DND-41 (cell line): ENCODE measurements at regions not wholly inside any gene's neighbourhood (a gene's known extent, or its start where the extent isn't known, plus 50 kb on each side); places are given as distances from the start of the nearest gene placed in this dataset.

Source experiments
- CTCF ChIP-seq: IDR thresholded peaks from 2 replicates; pipeline ENCODE4 v1.5.1; 2012; ENCODE audit warnings: borderline replicate concordance, low read length, moderate library complexity, mild to moderate bottlenecking; ENCODE audit not compliant: poor library complexity, severe bottlenecking; ENCODE audit errors: extremely low read depth
- EZH2 ChIP-seq: IDR thresholded peaks from 3 replicates; pipeline ENCODE4 v1.6.1; 2012; ENCODE audit warnings: borderline replicate concordance, low read depth, mild to moderate bottlenecking, moderate library complexity, low read length, inconsistent platforms; ENCODE audit not compliant: severe bottlenecking

GRCh38 chr10:109741712-109742111 is 181.6 kb downstream of the XPNPEP1 start:
- TF ChIP-seq CTCF = no peak
- TF ChIP-seq EZH2 = no peak
